Common myeloid progenitor, CD34-positive (primary cell): ENCODE measurements at regions not wholly inside any gene's neighbourhood (a gene's known extent, or its start where the extent isn't known, plus 50 kb on each side); places are given as distances from the start of the nearest gene placed in this dataset.
A peak's percentile ranks its signal among the peaks of the same experiment; 100 is the strongest.

Experiments used
- CTCF ChIA-PET: fragments of 350-600 bp; sonication (Branson Sonifier 250); formaldehyde crosslinking; loops from one replicate; lab custom pipeline; 2021; ENCODE audit warnings: antibody characterized with exemption; lab: Charles Lee
- POLR2A ChIA-PET: fragments of 350-600 bp; sonication (Branson Sonifier 250); formaldehyde crosslinking; loops from one replicate; lab custom pipeline; 2021; ENCODE audit warnings: antibody characterized with exemption; lab: Charles Lee
- DNase-seq, 3 donors: peaks; one replicate each; pipeline versions ENCODE4 v3.0.0 to v3.0.0-alpha.2; 2013
- H3K27ac ChIP-seq, 2 experiments: 1 replicate in 1 of 2; 2 replicates in 1 of 2; pipeline ENCODE4 v1.7.0; 2013; ENCODE audit warnings: inconsistent platforms in 2 of 2, low read length in 2 of 2, mild to moderate bottlenecking in 2 of 2, low read depth in 1 of 2, moderate library complexity in 1 of 2; ENCODE audit not compliant: severe bottlenecking in 2 of 2, insufficient read depth in 1 of 2, poor library complexity in 1 of 2
- H3K27me3 ChIP-seq, 5 experiments: replicated peaks in 2 of 5; 1 replicate in 3 of 5; 2 replicates in 2 of 5; pipeline versions ENCODE4 v1.6.1 to v1.7.0; 2013; ENCODE audit warnings: low read length in 4 of 5, mild to moderate bottlenecking in 2 of 5, moderate library complexity in 2 of 5, inconsistent platforms in 1 of 5; ENCODE audit not compliant: insufficient read depth in 5 of 5, control insufficient read depth in 4 of 5
- H3K36me3 ChIP-seq, 4 experiments: 1 replicate in 2 of 4; 2 replicates in 2 of 4; pipeline versions ENCODE4 v1.6.1 to v1.7.0; 2013; ENCODE audit warnings: low read length in 3 of 4, control low read depth in 1 of 4, mild to moderate bottlenecking in 1 of 4; ENCODE audit not compliant: control insufficient read depth in 4 of 4, insufficient read depth in 4 of 4
- H3K4me1 ChIP-seq, 4 experiments: 1 replicate in 3 of 4; 2 replicates in 1 of 4; pipeline versions ENCODE4 v1.6.1 to v1.7.1; 2013; ENCODE audit warnings: low read length in 3 of 4, mild to moderate bottlenecking in 3 of 4, control low read depth in 1 of 4, inconsistent platforms in 1 of 4, moderate library complexity in 1 of 4; ENCODE audit not compliant: control insufficient read depth in 4 of 4, insufficient read depth in 4 of 4; ENCODE audit errors: control extremely low read depth in 1 of 4
- H3K4me3 ChIP-seq, 7 experiments: 1 replicate in 4 of 7; 2 replicates in 3 of 7; pipeline versions ENCODE4 v1.5.1 to v1.7.0; 2013; ENCODE audit warnings: mild to moderate bottlenecking in 7 of 7, low read length in 6 of 7, moderate library complexity in 6 of 7, inconsistent platforms in 2 of 7, low read depth in 2 of 7, control low read depth in 1 of 7; ENCODE audit not compliant: insufficient read depth in 4 of 7, control insufficient read depth in 1 of 7; ENCODE audit errors: extremely low read depth in 1 of 7
- H3K9me3 ChIP-seq, 5 experiments: 1 replicate in 4 of 5; 2 replicates in 1 of 5; pipeline versions ENCODE4 v1.6.1 to v1.7.1; 2013; ENCODE audit warnings: low read length in 4 of 5, mild to moderate bottlenecking in 2 of 5, inconsistent platforms in 1 of 5, low read depth in 1 of 5, moderate library complexity in 1 of 5; ENCODE audit not compliant: control insufficient read depth in 4 of 5, insufficient read depth in 2 of 5; ENCODE audit errors: control extremely low read depth in 1 of 5
- WGBS: methylation state at CpG from one replicate; pipeline ENCODE4 v1.1.5; 2013; ENCODE audit not compliant: insufficient coverage; 5-methylcytosine and 5-hydroxymethylcytosine counted together

DNA sequence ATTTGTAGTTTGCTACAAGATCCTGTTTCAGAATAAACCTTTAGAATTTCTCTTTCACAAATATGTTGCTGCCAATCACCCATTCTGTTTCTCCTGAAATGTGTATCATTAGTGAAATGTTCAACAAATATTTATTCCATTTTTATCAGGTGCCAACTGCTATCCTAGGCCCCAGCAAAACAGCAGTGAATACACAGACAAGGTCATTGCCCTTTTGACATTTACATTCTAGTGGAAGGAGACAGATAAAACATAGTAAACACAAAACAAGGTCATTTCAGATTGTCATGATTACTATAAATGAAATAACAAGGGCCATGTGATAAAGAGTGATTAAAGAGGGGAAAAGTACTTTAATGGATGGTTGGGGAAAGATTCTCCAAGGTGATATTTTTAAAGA is 404.8 kb upstream of the PHF14 start:
- H3K27ac ChIP-seq, result no peak overlapping the region
- H3K4me3 ChIP-seq, result no peak overlapping the region
- no peaks in the 10 kb centered on the region for H3K9me3 ChIP-seq
- CTCF ChIA-PET, result no interaction called here
- no peak for DNase-seq
- no peaks in the 10 kb centered on the region for H3K36me3 ChIP-seq
- no peaks in the 10 kb centered on the region for H3K27me3 ChIP-seq
- POLR2A ChIA-PET, result no interaction called here
- peaks cover 5 to 27% (median 6%) of the 10 kb centered on the region in 4 experiments for H3K4me1 ChIP-seq

DNA sequence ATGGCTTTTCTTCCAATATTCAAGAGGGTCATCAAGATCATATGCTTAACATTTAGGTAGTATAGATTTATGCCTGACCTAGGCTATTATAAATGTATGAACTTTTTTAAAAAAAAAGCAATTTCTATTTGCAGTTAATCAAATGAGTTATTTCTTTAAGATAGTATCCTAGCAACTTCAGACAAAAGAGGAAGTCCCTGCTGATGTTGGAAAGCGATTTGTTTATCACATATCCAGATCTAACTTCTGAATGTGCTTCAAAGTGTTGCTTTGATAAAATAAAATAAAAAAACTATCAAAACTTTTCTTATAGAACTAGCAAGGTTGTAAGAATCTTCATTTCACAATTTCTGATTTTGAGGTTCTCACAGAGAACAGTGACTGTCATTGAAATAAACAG is 401.9 kb upstream of the PHF14 start:
- peaks cover 5 to 27% (median 6%) of the 10 kb centered on the region in 4 experiments for H3K4me1 ChIP-seq
- no peak overlapping the region for H3K4me3 ChIP-seq
- WGBS, result no CpG with 5 or more reads among the region's 1 CpG
- CTCF ChIA-PET, result interaction anchor here (1.6 kb wide), 1 partner anchor 12 kb away, joined by 3 read pairs; no protein-coding TSS in a partner anchor
- peak; percentile 68 to 89 (median 81) for DNase-seq
- POLR2A ChIA-PET, result no interaction called here
- no peaks in the 10 kb centered on the region for H3K36me3 ChIP-seq
- no peaks in the 10 kb centered on the region for H3K27me3 ChIP-seq
- H3K27ac ChIP-seq, result peak overlapping the region in 1 of 2 experiments; percentile 54
- no peaks in the 10 kb centered on the region for H3K9me3 ChIP-seq

GRCh38 chr7:10577866-10578374 is 395.8 kb upstream of the PHF14 start:
- CTCF ChIA-PET, result no interaction called here

DNA sequence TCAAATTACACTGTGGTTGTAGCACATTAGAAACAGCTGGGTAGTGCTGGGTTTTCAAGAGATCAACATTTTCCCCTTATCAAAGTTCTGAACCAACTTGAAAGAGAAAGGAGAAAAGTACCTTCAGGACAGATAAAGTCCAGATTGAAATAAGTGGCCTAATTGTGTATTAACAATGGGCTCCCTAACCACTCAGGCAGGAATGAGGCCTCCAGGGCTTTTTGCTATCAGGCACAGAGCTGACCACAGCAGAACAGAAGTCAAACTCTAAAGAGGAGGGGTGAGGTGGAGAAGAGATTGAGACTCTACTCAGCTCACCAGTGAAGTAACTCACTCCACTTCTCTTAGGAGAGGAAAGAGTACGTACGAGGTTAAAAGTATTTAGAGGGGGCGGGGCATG is 394.1 kb upstream of the PHF14 start:
- Histone ChIP-seq H3K27me3 (no peaks in the 10 kb centered on the region), H3K4me3 (no peak overlapping the region), H3K4me1 (no peaks in the 10 kb centered on the region), H3K27ac (no peak overlapping the region), H3K9me3 (peaks cover 0 to 4% (median 0%) of the 10 kb centered on the region in 5 experiments), H3K36me3 (no peaks in the 10 kb centered on the region)
- DNase-seq, result no peak
- ChIA-PET CTCF (interaction anchor here (1.0 kb wide), 1 partner anchor 33 kb away, joined by 3 read pairs; no protein-coding TSS in a partner anchor), POLR2A (no interaction called here)
- 100% methylated on average over 1 of the region's 3 CpGs for WGBS

More at GRCh38 chr7:10577866-10578374, 395.8 kb upstream of the PHF14 start:
- DNase-seq, result no peak
- H3K4me3 ChIP-seq, result no peak overlapping the region
- H3K27ac ChIP-seq, result no peak overlapping the region
- H3K4me1 ChIP-seq, result no peaks in the 10 kb centered on the region
- 100% methylated on average over 1 of the region's 3 CpGs for WGBS
- POLR2A ChIA-PET, result no interaction called here
- H3K27me3 ChIP-seq, result no peaks in the 10 kb centered on the region
- peaks cover 0 to 4% (median 0%) of the 10 kb centered on the region in 5 experiments for H3K9me3 ChIP-seq
- no peaks in the 10 kb centered on the region for H3K36me3 ChIP-seq

DNA sequence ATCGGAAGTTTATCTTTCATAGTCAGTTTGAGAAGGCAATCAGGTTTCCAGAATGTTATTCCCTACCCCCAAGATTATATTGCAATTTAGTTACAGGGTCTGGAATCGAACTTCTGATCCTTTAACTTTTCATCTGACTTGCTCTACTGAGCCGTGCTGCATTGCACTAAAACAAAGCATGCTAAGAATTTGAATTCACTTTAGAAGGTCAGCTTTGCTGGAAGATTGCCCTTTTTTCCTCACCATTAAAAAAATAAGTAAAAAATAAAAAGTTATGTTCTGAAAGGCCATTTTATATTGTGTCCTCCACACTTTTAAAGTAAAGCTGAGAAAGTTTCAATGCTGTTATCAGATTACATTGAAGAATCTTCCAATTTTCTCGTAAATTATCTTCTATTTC is 388.8 kb upstream of the PHF14 start:
- CTCF ChIA-PET, result no interaction called here
- no peaks in the 10 kb centered on the region for H3K9me3 ChIP-seq
- H3K4me1 ChIP-seq, result no peaks in the 10 kb centered on the region
- no peaks in the 10 kb centered on the region for H3K27me3 ChIP-seq
- no peaks in the 10 kb centered on the region for H3K36me3 ChIP-seq
- POLR2A ChIA-PET, result no interaction called here
- WGBS, result 100% methylated on average over 2 of the region's 4 CpGs
- DNase-seq, result no peak
- no peak overlapping the region for H3K27ac ChIP-seq
- H3K4me3 ChIP-seq, result no peak overlapping the region

DNA sequence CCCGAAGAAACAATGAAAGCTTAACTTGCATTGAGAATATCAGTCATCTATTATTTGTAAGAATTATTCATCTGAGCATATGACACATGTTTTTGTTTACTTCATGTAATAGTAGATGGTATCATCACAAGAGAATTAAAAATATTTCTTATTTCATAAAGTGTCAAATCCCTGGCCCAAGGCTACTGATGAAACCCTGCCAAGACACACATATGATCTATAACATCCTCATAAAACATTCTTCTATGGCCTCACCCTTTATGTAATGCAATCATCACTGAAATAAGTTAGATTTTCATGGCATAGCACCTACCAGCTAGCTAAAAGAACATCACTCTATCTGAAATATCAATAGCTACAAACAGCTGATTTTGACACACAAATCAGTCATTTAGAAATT is 385.6 kb upstream of the PHF14 start:
- H3K27me3 ChIP-seq, result no peaks in the 10 kb centered on the region
- no peaks in the 10 kb centered on the region for H3K4me1 ChIP-seq
- no peak overlapping the region for H3K27ac ChIP-seq
- CTCF ChIA-PET, result no interaction called here
- no peak overlapping the region for H3K4me3 ChIP-seq
- POLR2A ChIA-PET, result no interaction called here
- no peaks in the 10 kb centered on the region for H3K36me3 ChIP-seq
- no peaks in the 10 kb centered on the region for H3K9me3 ChIP-seq
- no peak for DNase-seq
- no CpG with 5 or more reads among the region's 1 CpG for WGBS

GRCh38 chr7:10592604-10593003 is 381.1 kb upstream of the PHF14 start:
- CTCF ChIA-PET, result interaction anchor here (2.0 kb wide), 1 partner anchor 11 kb away, joined by 6 read pairs; no protein-coding TSS in a partner anchor
- Histone ChIP-seq H3K27me3 (no peaks in the 10 kb centered on the region), H3K4me1 (no peaks in the 10 kb centered on the region), H3K4me3 (no peak overlapping the region), H3K9me3 (no peaks in the 10 kb centered on the region), H3K27ac (no peak overlapping the region), H3K36me3 (no peaks in the 10 kb centered on the region)
- DNase-seq, result no peak
- 100% methylated on average over 1 of the region's 2 CpGs for WGBS
- POLR2A ChIA-PET, result no interaction called here
